ENCODE measurements at regions not wholly inside any gene's neighbourhood (a gene's known extent, or its start where the extent isn't known, plus 50 kb on each side); places are given as distances from the start of the nearest gene placed in this dataset.

DNA sequence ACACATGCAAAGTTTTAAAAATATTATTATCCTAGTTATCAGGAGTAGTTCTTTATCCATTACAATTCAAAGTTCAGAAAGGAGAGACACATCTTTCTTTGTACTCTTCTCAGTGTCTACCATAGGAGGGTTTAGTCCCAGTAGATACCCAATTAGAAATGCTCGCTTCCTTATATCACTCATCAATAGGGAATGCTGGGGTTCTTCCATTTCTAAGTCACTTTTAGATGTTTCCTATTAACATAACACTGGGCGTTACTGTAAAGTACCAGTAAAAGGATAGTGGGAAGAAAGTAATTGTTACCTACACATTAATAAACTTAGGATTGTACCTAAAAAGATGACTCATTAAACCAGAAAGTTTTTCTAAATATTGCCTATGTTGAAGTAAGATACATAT lies 348.3 kb upstream of the CDH6 start:
- DNase-seq = no peak

DNA sequence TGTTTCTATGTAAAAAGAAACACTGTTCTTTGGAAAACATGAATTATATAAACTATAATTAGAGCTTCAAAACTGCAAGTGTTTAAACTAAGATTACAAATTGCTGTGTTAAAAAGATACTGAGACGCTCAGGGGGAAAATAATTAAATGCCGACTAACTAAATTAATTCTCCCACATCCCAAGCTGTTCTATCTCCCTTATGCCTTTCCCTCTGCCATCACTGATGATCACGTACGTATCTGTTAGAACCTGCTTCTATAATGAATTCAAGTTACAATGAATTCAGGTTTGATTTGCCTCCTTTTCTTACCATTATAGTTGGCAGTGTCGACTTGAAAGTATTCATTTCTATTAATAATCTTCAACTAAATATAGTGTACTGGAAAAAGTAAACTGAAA lies 349.9 kb upstream of the CDH6 start:
- no peak for DNase-seq

DNA sequence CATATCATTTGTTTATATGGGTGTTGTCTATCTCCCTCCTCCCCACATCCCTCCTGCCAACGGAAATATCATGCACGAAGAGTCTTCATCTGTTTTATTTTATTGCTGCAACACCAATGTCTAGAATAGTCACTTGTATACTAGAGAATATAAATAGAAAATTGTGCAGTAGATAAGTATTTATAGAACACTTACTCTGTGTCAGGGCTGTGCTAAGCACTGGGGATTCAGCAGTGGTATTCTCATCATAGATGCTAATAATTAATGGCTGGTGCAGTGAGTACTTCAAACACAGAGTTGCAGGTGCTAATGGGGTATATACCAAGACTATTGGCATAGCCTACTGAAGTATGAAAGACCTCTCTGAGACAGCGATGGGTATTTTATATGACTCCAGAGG lies 353.5 kb upstream of the CDH6 start:
- no peak for DNase-seq

DNA sequence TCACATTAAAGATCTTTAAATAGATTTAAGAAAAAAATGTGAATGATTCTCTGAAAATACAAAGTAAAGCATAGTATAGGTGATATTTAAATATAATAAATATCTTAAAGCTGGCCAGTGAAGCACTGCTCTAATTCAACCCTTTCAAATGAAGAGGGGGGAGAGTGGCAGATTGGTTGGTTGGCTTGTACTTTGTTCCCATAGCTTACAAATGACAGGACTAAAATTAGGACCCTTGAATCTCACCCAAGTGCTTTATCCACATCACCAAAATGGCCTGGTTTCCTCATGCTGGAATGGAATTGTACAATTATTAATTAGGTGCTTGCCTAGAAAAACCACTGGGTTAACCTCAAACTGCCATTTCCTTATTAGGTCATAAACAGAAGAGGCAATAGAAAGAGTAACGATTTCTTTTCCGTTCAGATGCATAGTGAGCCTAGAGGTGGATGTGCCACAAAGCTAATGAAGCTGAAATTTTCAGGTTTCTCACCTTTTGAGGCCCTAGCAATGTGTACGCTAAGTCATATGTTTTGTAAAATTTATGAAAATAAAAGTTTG lies 354.5 kb upstream of the CDH6 start:
- DNase-seq = no peak

DNA sequence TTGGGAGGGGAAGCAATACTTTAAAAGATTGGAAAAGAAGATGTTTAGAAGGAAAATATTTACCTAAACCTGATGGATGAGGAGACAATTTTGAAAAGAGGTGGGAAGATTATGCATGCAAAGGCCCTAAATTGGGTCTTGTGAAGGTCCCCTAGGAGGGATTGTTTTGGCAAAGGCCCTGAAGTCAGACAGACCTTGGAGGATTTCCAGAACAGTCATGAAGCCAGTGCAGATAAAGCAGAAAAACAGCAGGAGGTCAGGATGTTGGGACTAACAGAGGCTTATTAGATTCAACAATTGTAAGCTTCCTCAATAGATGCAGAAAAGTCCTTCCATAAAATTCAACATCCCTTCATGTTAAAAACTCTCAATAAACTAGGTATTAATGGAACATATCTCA lies 361.0 kb upstream of the CDH6 start:
- no peak for DNase-seq

DNA sequence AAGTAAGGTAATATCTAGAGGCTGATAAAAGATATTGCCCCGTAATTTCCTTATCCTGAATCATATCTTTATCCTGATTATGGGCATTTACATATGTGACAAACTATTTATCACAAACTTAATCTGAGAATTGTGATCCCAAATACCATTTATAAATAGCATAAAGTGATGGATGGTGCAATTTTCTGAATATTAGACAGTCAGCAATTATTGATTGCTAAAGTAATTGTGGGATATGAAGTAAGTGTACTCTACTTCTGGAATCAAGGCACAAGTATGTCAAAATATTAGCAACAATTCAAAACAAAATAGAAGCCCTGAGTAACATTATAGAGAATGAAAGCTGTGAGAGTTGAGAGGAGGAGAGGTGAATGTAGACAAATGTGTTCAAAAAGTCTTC lies 361.9 kb upstream of the CDH6 start:
- DNase-seq = no peak

DNA sequence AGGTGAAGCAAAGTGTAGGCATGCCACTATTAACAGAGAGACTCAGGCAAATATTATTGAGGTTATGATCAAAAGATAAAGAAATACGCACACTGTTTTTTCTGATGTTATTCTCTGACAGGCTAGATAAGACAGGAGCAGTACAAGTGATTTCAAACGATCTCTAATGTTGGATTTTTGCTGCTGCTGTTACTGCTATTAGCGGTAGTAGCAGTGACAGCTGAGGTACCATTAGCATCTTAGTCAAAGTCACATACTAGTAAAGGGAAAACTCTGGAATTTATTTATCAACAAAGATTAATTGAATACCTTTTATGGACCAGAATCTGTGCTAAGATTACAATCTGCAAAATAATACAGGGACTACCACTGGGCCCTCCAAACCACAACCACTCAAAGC lies 362.4 kb upstream of the CDH6 start:
- no peak for DNase-seq

DNA sequence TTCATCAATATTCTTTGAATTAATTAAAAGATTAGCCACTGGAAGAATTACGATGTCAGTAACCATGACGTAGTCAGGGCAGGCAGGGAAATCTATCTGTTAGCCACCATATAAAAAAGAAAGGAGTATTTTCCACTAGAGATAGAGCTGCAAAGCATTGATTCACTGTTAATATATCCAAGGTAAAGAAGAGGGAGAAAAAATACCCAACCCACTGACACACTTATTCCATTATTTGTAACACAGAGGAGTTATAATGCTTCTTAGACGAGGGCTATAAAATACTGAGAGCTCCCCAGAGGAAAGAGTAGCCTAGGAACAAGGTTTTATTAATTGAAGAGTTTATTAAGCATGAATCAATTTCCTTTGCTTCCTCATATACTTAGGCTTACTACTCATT lies 382.2 kb upstream of the CDH6 start:
- DNase-seq = no peak

DNA sequence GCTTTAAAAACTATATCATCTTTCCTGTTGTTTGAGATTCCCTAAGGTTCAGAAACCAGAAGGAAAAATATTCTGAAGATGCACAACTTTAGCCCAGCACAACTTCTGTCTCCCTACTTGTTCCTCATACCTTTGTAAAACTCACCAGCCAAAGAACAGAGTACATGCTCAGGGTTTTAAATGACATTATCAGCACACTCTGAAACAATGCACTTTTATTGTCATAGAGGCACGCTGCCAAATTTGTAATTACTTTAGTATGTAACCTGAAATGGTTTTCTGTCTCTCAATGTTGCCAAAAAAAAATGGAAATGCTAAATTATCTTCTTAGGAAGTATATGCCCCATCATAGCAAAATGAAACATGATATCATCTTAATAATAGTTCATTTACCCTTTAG lies 383.6 kb upstream of the CDH6 start:
- no peak for DNase-seq

DNA sequence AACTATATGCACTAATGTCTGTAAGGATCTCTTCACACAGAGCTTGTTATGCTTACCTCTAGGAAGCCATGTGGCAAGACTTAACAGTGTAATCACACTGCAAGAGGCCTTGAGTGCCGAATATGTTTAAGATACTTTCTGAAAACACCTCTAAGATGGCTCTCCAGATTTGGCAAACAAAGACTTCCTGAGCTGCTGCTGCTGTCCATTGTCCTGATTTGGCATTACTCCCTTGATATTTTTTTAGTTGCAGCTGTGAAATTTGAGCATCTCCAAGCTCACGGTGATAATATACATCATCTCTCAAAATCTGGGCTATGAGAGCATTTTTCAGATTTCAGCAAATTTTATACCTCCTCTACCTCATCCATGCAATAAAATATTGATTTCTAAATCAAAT lies 384.5 kb upstream of the CDH6 start:
- no peak for DNase-seq

DNA sequence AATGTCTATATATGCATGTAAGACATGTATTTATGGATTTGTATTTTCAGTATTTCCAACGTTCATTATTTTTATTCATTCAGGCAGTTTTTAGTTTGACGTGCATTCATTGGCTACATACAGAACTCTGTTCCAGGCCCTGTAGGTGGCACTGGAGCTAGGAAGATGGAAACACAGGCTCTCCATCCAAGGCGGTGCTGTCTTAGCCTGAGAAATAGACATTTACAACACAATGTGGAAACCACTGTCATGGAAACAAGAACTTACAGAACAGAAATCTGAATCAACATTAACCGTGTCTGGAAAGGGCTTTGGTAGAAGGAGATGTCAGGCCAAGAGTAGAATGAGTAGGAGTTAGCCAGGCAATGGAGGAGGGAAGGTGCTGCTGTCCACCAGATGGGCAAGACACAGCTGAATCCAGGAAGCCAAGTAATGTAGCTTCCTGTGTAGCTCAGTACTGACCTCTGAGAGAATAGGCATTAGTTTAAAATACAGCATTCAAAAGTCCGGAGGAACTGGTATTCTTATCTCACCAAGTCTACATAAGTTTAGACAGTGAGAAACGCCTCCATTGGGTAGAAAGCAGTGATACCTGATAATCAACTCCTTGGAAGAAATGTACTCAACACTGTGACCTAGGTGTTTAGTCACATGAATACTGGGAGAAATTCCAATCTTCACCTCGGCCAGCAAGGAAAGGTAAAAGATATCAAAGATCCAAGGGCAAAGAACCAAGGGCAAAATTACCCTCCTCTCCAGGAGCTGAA lies 388.6 kb upstream of the CDH6 start:
- no peak for DNase-seq

DNA sequence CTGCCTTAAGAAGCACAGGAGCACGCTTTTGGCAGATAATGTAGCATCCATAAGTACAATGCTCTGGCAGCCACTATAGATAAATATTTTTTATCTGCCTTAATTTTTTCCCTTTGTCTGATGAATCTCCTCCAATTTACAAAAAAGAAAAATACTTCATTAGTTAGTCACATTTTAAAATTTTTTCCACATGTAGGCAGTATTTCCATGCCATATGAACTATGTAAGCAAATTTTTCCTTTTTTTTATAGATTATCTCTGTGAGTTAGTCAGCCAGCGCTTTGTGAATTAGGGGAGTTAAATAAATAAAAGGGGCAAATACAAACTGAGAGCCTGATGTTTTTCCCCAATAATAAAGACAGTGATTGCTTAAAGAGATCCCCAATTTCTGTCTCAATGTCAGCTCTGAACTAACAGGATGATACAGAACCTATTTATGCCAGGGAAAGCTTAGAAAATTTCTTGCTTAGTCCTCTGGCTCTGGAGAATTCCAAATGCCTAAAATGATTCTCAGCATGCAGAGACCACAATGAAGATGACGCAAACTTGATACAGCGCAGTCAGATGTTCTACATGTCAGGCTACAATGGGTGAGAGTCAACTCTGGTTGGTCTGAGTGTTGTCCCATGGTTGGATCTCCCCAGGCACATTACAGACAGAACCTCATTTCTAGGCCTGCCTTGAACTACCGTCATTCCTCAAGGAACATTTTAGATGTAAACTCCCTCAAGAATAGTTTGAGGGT lies 390.4 kb upstream of the CDH6 start:
- DNase-seq = no peak

DNA sequence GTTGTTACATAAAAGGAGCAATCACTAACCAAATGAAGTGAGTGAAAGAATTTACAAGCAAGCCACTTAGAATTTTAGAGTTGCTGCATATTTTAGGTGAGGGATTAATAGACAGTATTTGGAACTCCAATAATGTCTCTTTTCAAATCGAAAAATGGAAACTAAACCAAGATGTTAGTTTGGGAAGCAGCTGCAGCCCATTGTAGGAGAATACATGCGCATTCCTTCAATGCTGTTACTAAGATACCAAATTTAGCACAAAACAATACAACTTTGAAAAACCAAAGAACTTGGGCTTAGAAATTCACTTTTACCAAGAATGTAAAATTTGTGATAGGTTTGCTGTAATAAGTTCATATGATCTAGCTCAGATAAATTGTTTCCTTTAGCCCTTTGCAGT lies 411.8 kb upstream of the CDH6 start:
- DNase-seq = no peak

DNA sequence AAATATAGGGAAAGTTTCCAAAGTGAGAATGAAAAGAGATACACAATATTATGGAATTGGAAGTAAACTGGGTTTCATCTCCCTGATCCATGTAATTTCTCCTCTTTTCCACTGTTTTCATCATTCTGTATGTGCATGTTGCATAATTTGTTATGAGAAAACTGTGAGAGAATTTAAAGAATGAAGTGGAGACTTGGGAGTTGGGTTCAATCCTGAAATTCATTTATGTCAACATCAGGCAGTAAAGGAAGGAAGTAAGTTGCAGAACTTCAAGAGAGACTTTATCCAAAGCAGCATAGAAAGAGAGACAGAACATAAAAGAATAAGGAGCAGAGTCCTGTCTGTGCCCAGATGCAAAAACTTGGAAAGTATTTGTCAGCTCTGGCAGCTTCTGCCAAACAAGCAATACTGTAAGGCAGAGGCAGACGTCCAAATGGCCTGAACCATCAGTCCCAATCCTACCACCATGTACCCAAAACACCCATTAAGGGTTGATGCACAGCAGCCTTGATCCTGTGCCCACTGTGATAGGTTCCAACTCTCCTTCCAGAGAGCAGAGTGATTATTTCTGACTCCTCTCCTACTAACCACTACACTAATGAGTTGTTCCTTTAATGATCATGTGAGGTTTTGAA lies 425.3 kb upstream of the CDH6 start:
- no peak for DNase-seq

DNA sequence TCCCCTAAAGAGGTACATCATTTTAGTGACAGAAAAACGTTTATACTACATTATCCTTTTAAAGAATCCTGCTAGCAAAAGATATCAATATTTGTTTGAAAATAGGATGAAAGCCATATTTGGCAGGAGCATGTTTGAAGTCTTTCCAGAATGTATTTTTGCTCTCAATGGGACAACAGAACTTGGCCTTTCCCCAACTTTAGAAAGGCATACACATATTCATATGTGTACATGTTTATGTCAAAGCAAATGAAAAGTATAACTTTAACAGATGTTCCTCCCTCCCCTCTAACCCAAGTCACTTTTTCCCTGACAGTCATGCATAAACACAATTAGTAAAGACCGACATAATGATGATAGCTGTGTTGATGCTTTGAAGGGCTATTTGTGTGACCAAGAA lies 427.8 kb upstream of the CDH6 start:
- no peak for DNase-seq

DNA sequence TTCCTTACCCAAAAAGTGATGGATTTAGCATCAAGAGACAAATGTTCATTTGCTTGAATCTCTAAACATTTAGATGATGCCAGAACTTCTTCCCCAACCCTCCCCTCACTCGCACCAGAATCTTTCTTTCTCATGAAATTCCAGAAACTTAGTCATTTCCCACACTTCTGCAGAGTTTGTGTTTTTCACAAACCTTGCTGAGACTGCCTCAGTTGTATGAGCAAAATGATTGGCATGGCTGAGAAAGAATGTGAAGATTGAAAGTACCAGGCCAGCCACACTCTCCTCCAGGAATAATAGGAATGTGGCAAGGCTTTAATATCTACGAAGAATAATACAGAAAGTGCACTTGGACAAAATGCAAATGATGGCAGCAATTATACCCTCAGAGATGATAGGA lies 428.3 kb upstream of the CDH6 start:
- no peak for DNase-seq

DNA sequence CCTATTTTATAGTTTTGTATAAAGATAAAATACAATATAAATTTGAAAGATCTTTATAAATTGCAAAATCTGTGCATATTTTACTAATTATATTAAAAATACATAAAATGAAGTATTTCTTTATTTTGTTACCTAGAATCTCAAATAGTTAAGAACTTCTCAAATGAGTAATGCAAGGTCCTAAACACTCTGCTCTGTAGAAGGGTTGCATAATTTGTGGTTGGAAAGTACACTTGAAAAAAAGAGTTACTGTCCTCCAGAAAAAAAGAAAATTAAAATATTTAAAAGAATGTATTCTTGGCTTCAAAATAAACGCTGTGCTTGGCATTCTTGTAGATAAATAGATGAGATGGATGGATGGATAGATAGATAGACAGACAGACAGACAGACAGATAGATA lies 428.8 kb upstream of the CDH6 start:
- no peak for DNase-seq

DNA sequence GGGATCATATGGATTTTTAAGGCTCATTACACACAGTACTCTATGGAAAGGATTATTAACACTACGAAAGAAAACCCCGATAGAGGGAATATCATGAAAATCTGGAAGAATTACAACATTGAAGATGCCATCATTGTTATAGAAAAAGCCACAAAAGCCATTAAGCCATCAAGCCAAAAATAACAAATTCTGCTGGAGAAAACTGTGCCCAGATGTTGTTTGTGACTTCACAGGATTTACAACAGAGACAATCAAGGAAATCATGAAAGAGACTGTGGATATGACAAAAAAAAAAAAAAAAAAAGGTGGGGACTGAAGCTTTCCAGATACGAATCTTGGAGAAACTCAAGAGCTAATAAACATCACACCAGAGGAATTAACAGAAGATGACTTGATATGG lies 433.8 kb upstream of the CDH6 start:
- no peak for DNase-seq

DNA sequence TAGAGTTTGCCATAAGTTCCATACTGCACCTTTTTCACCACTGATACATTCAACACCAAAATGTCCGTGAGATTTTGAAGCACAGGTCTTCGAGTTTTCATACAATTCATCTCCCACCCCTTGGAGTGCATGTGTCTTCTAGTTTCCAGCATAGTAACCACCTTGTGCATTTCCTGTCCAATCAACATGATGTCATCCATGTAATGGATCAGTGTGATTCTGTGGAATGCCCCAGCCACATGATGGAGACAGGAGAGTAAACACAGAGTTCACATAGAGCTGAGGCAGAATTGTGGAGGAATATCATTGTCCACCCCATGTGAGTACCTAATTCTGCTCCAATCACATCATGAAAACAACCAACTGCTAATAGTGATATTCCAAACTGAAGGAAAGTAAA lies 441.5 kb upstream of the CDH6 start:
- no peak for DNase-seq

DNA sequence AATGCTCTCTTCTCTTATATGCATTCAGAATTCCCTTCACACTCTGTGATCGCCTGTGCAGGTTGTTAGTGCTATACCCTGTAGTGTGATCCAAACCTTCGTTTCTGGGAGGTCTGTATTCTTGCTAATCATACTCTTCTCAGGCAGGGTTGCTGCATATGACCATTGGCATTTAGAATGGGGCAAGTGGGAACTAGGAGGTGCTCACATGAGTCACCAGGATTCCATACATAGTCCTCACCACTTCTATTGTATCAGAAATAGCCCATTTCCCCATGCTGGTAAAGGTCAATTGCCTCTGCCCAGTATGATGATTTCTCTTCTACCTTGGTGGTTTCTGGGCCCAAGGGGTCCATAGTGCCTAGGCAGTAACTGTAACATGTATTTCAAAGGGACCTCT lies 443.5 kb upstream of the CDH6 start:
- no peak for DNase-seq

DNA sequence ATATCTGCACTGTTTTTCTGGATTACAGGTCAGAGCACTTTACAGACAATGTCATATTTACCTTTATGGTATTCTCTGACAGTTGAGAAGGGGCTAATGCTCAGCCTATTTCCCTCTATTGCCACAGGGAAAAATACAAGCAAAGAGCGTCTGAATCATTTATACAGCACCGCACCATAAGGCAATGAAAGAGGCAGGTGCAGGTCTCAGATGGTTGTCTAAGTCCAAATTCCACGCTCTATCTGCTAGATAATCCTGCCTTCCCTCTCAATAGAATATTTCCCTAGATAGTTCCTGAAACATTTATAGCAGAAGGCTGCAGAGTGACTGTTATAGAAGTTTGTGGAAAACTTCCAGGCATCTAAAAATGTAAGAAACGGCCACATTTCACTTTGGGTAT lies 446.1 kb upstream of the CDH6 start:
- DNase-seq = no peak

DNA sequence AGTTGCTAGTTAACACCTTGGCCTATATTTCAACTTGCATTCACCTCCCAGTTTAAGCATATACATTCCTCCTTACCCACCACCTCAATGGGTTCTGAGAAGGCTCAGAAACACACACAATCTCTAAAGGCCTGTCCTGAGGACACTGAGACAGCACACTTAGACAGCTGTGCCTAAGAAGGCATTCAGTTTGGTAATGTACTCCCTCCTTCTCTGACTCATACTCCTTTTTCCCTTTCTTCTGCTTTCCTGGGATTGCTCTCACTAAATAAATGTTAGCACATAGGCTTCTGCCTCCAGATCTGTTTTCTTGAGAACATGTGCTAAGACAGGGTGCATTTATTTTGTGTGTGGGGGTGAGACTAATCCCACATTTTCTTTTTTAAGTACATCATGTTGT lies 456.8 kb upstream of the CDH6 start:
- DNase-seq = no peak

DNA sequence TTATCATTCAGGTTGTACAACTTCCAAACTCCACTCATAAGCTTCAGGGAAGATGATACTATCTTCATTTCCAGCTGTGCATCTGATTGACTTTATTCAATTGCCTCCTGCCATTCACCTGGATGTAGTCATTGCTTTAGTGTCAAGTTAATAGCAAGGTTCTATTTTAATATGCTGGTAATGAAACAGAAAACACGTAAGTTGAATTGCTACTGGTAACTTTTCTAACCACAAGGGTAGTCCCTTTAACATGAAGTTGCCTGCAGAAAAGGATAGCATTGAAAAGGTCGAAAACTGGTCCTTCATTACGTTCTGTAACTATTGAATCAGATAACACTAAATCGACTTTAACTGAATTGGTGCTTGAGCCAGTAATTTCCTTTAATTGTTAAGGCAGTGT lies 459.4 kb upstream of the CDH6 start:
- DNase-seq = no peak

DNA sequence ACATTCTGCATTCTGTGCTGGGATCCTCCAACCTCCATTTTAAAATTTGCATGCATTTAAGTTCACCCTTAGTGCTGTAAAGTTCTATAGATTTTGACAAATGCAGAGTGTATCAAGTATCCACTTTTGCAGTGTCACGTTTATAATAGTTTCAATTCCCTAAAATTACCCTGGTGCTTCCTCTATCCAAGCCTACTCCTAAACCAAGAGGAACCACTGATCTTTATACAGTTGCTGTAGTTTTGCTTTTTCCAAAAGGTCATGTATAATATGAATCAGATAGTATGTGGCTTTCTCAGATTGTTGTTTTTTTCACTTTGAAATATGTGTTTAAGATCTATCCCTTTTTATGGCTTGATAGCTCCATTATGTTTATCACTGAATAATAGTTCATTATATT lies 468.4 kb upstream of the CDH6 start:
- no peak for DNase-seq

Measured in DMS 273 treated with DMSO at 0.1 percent for 48 hours (cell line).